PC-9 (cell line): ENCODE measurements at regions not wholly inside any gene's neighbourhood (a gene's known extent, or its start where the extent isn't known, plus 50 kb on each side); places are given as distances from the start of the nearest gene placed in this dataset.

Experiments
- BruUV-seq: library from RNA; stranded (reverse); fragments of 400-500 nt; replicated peaks from 2 replicates; lab custom pipeline; 2021; lab: Mats Ljungman, UMichigan
- CTCF ChIA-PET: fragments of 300-600 bp; sonication (Branson Sonifier 250); formaldehyde crosslinking; loops from one replicate; lab custom pipeline; 2022; ENCODE audit warnings: antibody characterized with exemption; lab: Charles Lee
- POLR2A ChIA-PET: fragments of 300-600 bp; sonication (Branson Sonifier 250); formaldehyde crosslinking; loops from one replicate; lab custom pipeline; 2022; ENCODE audit warnings: antibody characterized with exemption; ENCODE audit not compliant: unreplicated experiment; lab: Charles Lee
- DNase-seq, 2 experiments: peaks; one replicate each; pipeline versions ENCODE4 v3.0.0 to v3.0.0-alpha.2; 2015 to 2022; ENCODE audit warnings: mixed read lengths in 1 of 2
- H2AFZ ChIP-seq: fragments of 200-600 bp; sonication (generic); 2 replicates; pipeline ENCODE4 v1.8.1; 2017; ENCODE audit warnings: antibody characterized with exemption
- H3F3A ChIP-seq: fragments of 200-600 bp; sonication (generic); 2 replicates; pipeline ENCODE4 v1.8.1; 2017; ENCODE audit warnings: antibody characterized with exemption, mild to moderate bottlenecking, low read depth; ENCODE audit not compliant: insufficient read depth
- H3K27ac ChIP-seq: fragments of 200-600 bp; sonication (generic); 2 replicates; pipeline ENCODE4 v1.6.1; 2016; ENCODE audit warnings: mixed run types
- H3K27me3 ChIP-seq: fragments of 200-600 bp; sonication (generic); 2 replicates; pipeline ENCODE4 v1.6.1; 2016; ENCODE audit warnings: low read depth, mixed run types; ENCODE audit not compliant: insufficient read depth
- H3K36me3 ChIP-seq: fragments of 200-600 bp; sonication (generic); 2 replicates; pipeline ENCODE4 v1.6.1; 2016; ENCODE audit warnings: low read depth, mixed run types
- H3K4me1 ChIP-seq: fragments of 200-600 bp; sonication (generic); replicated peaks from 2 replicates; pipeline ENCODE4 v1.6.1; 2016; ENCODE audit warnings: mixed run types; ENCODE audit not compliant: insufficient read depth
- H3K4me2 ChIP-seq: fragments of 200-600 bp; sonication (generic); 2 replicates; pipeline ENCODE4 v1.6.1; 2017; ENCODE audit warnings: mixed run types
- H3K4me3 ChIP-seq: fragments of 200-600 bp; sonication (generic); 2 replicates; pipeline ENCODE4 v1.6.1; 2016; ENCODE audit warnings: mixed run types
- H3K79me2 ChIP-seq: fragments of 200-600 bp; sonication (generic); 2 replicates; pipeline ENCODE4 v1.6.1; 2017; ENCODE audit warnings: low read depth, mixed run types
- H3K9me2 ChIP-seq: fragments of 200-600 bp; sonication (generic); 2 replicates; pipeline ENCODE4 v1.8.1; 2017; ENCODE audit warnings: mild to moderate bottlenecking; ENCODE audit not compliant: insufficient read depth
- H3K9me3 ChIP-seq: fragments of 200-600 bp; sonication (generic); 2 replicates; pipeline ENCODE4 v1.8.1; 2016; ENCODE audit warnings: low read depth; ENCODE audit not compliant: insufficient read depth
- H4K20me1 ChIP-seq: fragments of 200-600 bp; sonication (generic); 2 replicates; pipeline ENCODE4 v1.8.1; 2017; ENCODE audit not compliant: insufficient read depth
- EZH2 ChIP-seq: fragments of 200-600 bp; sonication (generic); IDR thresholded peaks from 2 replicates; pipeline ENCODE4 v1.8.0; 2017; ENCODE audit warnings: antibody characterized with exemption, low read depth
- intact Hi-C: fragments of 100-400 bp; cut with micrococcal nuclease; formaldehyde crosslinking; loops from one replicate; pipeline ENCODE4 v1.10.0; 2022; ENCODE audit not compliant: unreplicated experiment
- TF ChIP-seq, protein P1 (sequence below): fragments of 200-600 bp; sonication (generic); conservative IDR thresholded peaks from 2 replicates; pipeline ENCODE4 v1.6.1; 2017; ENCODE audit warnings: mixed run types, antibody characterized with exemption, mild to moderate bottlenecking, moderate library complexity

DNA sequence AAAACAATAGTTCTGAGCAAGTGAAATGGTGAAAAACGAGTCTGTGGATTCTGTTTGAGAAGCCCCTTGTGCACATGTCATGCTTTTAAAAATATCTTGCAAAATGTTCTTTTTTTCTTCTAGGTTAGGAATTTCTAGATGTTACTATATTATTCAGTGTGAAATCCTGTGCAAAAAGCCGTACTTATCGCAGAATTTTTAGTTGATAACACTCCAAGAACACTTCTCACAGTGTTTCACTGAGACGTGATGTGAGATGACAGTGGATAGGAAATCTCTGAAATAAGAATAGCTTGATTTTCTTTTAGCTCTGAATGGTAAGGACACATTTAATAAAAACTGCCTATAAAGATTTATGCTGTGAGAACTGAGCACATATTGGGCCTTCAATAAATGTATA lies 234.5 kb downstream of the SNAPC1 start:
- Histone ChIP-seq H3K9me3 (peaks cover 6% of the 10 kb centered on the region), H3K36me3 (no peaks in the 10 kb centered on the region), H3F3A (no peaks in the 10 kb centered on the region), H3K4me1 (no peaks in the 10 kb centered on the region), H3K27ac (no peak overlapping the region), H3K4me3 (no peak overlapping the region), H3K4me2 (no peak overlapping the region), H4K20me1 (no peaks in the 10 kb centered on the region), H2AFZ (no peak overlapping the region), H3K9me2 (no peaks in the 10 kb centered on the region), H3K27me3 (no peaks in the 10 kb centered on the region), H3K79me2 (no peaks in the 10 kb centered on the region)
- BruUV-seq = no TSS peak
- CTCF ChIA-PET = no interaction called here
- POLR2A ChIA-PET = no interaction called here
- TF ChIP-seq, protein P1, sequence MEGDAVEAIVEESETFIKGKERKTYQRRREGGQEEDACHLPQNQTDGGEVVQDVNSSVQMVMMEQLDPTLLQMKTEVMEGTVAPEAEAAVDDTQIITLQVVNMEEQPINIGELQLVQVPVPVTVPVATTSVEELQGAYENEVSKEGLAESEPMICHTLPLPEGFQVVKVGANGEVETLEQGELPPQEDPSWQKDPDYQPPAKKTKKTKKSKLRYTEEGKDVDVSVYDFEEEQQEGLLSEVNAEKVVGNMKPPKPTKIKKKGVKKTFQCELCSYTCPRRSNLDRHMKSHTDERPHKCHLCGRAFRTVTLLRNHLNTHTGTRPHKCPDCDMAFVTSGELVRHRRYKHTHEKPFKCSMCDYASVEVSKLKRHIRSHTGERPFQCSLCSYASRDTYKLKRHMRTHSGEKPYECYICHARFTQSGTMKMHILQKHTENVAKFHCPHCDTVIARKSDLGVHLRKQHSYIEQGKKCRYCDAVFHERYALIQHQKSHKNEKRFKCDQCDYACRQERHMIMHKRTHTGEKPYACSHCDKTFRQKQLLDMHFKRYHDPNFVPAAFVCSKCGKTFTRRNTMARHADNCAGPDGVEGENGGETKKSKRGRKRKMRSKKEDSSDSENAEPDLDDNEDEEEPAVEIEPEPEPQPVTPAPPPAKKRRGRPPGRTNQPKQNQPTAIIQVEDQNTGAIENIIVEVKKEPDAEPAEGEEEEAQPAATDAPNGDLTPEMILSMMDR = no peak
- no peak for TF ChIP-seq EZH2
- intact Hi-C loops = no loop called here
- DNase-seq = no peak

DNA sequence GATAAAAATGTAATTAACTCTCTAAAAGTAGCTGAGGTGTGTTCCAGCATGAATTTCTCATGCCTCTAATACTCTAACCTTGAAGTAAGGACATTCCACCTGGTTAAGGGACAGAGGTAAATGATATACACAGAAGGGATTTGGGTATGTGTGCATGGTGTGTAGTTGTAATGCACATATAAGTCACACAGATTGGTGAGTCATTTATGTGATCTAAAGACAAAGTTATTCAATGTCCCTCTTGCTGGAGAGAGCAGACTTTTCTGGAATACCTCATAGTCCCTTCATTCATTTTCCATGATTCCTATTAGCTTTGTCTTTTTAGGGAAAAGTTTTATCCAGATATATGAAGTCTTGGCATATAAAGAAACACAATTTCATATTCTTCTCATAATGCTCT lies 234.9 kb downstream of the SNAPC1 start:
- DNase-seq = no peak
- Histone ChIP-seq H3K27ac (no peak overlapping the region), H3K4me3 (no peak overlapping the region)

DNA sequence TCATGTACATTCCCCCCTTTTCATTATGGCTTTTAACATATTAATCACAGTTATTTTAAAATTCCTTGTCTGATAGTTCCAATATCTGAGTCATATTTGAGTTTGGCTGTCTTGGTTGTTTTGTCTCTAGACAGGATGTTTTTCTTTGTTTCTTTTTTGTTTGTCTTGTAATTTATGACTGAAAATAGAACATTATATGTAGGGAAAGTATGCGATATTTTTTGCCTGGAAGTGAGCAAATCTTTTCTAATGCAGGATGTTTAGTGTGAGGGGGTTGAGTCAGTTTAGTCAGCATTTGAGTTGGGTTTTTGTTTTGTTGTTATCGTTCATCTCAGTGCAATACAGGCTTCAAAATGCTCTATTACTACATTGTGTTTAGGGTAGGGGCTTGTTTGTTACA lies 239.7 kb downstream of the SNAPC1 start:
- H3K4me1 ChIP-seq = no peaks in the 10 kb centered on the region
- H3K27ac ChIP-seq = no peak overlapping the region
- BruUV-seq = no TSS peak
- H2AFZ ChIP-seq = no peak overlapping the region; the same call in 1 of the 2 replicates
- no peak for DNase-seq
- no peaks in the 10 kb centered on the region for H4K20me1 ChIP-seq
- TF ChIP-seq, protein P1 = no peak
- no peak for TF ChIP-seq EZH2
- no peaks in the 10 kb centered on the region for H3K27me3 ChIP-seq
- ChIA-PET CTCF (no interaction called here), POLR2A (no interaction called here)
- no peaks in the 10 kb centered on the region for H3K36me3 ChIP-seq
- no peak overlapping the region for H3K4me3 ChIP-seq
- H3K79me2 ChIP-seq = no peaks in the 10 kb centered on the region
- no peaks in the 10 kb centered on the region for H3K9me2 ChIP-seq
- H3K4me2 ChIP-seq = no peak overlapping the region
- H3F3A ChIP-seq = no peaks in the 10 kb centered on the region
- intact Hi-C loops = no loop called here
- H3K9me3 ChIP-seq = peaks cover 6% of the 10 kb centered on the region

More for the DNA sequence above, 234.9 kb downstream of the SNAPC1 start:
- Histone ChIP-seq H3K9me3 (peaks cover 6% of the 10 kb centered on the region), H4K20me1 (no peaks in the 10 kb centered on the region), H3K4me1 (no peaks in the 10 kb centered on the region), H3K9me2 (no peaks in the 10 kb centered on the region), H3F3A (no peaks in the 10 kb centered on the region), H3K27me3 (no peaks in the 10 kb centered on the region), H3K79me2 (no peaks in the 10 kb centered on the region), H3K4me2 (no peak overlapping the region), H3K36me3 (no peaks in the 10 kb centered on the region), H2AFZ (no peak overlapping the region)
- no TSS peak for BruUV-seq
- intact Hi-C loops = no loop called here
- CTCF ChIA-PET = no interaction called here
- POLR2A ChIA-PET = no interaction called here
- TF ChIP-seq, protein P1 = no peak
- TF ChIP-seq EZH2 = no peak
